ENCODE measurements at regions not wholly inside any gene's neighbourhood (a gene's known extent, or its start where the extent isn't known, plus 50 kb on each side); places are given as distances from the start of the nearest gene placed in this dataset.

GRCh38 chr14:44041700-44042099, 465.4 kb downstream of the FSCB start:
- no peaks in the 10 kb centered on the region for H3K27me3 ChIP-seq (ENCODE audit: control insufficient read depth in 2 of 2, insufficient read depth in 2 of 2, low read length in 2 of 2)
- H3K9me1 ChIP-seq (replicated peaks; ENCODE audit: control insufficient read depth, extremely low read depth, insufficient read depth, low read length) = no peaks in the 10 kb centered on the region
- no peak overlapping the region for H3K4me2 ChIP-seq (ENCODE audit: insufficient read depth, low read length)
- H3K4me3 ChIP-seq (replicated peaks in 1 of 3; ENCODE audit: insufficient read depth in 1 of 3, low read depth in 1 of 3, low read length in 3 of 3) = no peak overlapping the region
- dilution Hi-C loops (cut with MboI; ENCODE audit: extremely low pct_ligation_motif_present, low sequenced_read_pairs) = no loop called here
- no TSS peak for BruUV-seq (replicated peaks)
- TF ChIP-seq CTCF (IDR thresholded peaks at IDR 0.05; ENCODE audit: extremely low read depth in 1 of 2, insufficient read depth in 1 of 2, low read depth in 1 of 2, low read length in 2 of 2) = no peak
- TF ChIP-seq JUN (IDR thresholded peaks at IDR 0.05; ENCODE audit: borderline replicate concordance, insufficient read depth, insufficient read length, low read depth) = no peak
- TF ChIP-seq MAX (IDR thresholded peaks at IDR 0.05; ENCODE audit: insufficient read depth, insufficient read length) = no peak
- TF ChIP-seq POLR2AphosphoS5 (IDR thresholded peaks at IDR 0.05; ENCODE audit: insufficient read depth, low read depth, low read length) = no peak
- no peak for TF ChIP-seq POLR2A (IDR thresholded peaks at IDR 0.05; ENCODE audit: low read depth, low read length)
- no peak for TF ChIP-seq EZH2 (IDR thresholded peaks at IDR 0.05; ENCODE audit: borderline replicate concordance, low read depth, low read length, severe bottlenecking)
- TF ChIP-seq MYC (IDR thresholded peaks at IDR 0.05; ENCODE audit: low read depth, low read length) = no peak
- TF ChIP-seq FOS (IDR thresholded peaks at IDR 0.05; ENCODE audit: borderline replicate concordance, insufficient read depth, low read length) = no peak
- ChIA-PET POLR2A (no interaction called here), CTCF (no interaction called here)
- H3K36me3 ChIP-seq (ENCODE audit: control insufficient read depth in 2 of 2, extremely low read depth in 1 of 2, insufficient read depth in 2 of 2, low read length in 2 of 2) = no peaks in the 10 kb centered on the region
- no peaks in the 10 kb centered on the region for H3K79me2 ChIP-seq (ENCODE audit: control insufficient read depth, insufficient read depth, low read length)
- H4K20me1 ChIP-seq (replicated peaks; ENCODE audit: control insufficient read depth, extremely low read depth, insufficient read depth, low read length) = no peaks in the 10 kb centered on the region
- H3K4me1 ChIP-seq (ENCODE audit: control insufficient read depth, extremely low read depth, insufficient read depth, low read length) = no peaks in the 10 kb centered on the region
- no peak overlapping the region for H3K9ac ChIP-seq (replicated peaks; ENCODE audit: extremely low read depth, insufficient read depth, low read length)
- intact Hi-C loops (cut with micrococcal nuclease) = no loop called here
- H2AFZ ChIP-seq (ENCODE audit: low read depth, low read length) = no peak overlapping the region
- FAIRE-seq (no peak), DNase-seq (ENCODE audit: low read depth, low spot score) (no peak)
- peaks cover 2% of the 10 kb centered on the region for H3K9me3 ChIP-seq (replicated peaks; ENCODE audit: control insufficient read depth, insufficient read depth, low read length)
- no peak overlapping the region for H3K27ac ChIP-seq (ENCODE audit: insufficient read depth, low read depth, low read length)

All from endothelial cell of umbilical vein (primary cell).